Gastroesophageal sphincter (tissue), 3 donors: ENCODE measurements at regions not wholly inside any gene's neighbourhood (a gene's known extent, or its start where the extent isn't known, plus 50 kb on each side); places are given as distances from the start of the nearest gene placed in this dataset.

Experiments
- POLR2AphosphoS5 ChIP-seq: sonication (generic); formaldehyde crosslinking; IDR thresholded peaks from one replicate; pipeline ENCODE4 v1.6.1; 2017; ENCODE audit warnings: antibody characterized with exemption
- TF ChIP-seq, protein P1 (sequence below), 4 experiments: fragments of 200-600 bp in 2 of 4; fragments of 450-650 bp in 2 of 4; sonication (generic) in 1 of 4; IDR thresholded peaks; one replicate each; pipeline ENCODE4 v1.5.1; 2017 to 2019; ENCODE audit warnings: antibody characterized with exemption in 4 of 4, mild to moderate bottlenecking in 2 of 4, moderate library complexity in 2 of 4

DNA sequence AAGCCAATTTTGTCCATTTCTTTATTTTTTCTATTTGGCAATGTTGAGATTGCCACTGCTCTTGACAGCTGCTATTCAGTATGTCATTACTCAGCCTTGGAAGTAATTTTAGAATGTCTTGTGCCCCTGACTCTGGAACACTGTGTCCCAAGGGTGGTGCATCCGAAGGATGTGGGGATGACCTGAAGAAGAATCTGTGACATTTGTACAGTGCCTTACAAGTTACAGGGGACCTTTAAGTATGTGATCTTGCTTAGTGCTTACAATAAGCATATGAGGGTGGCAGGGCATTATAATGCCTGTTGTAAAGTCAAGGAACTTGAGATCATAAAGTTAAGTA, 239.5 kb downstream of the REEP3 start:
- TF ChIP-seq, protein P1, sequence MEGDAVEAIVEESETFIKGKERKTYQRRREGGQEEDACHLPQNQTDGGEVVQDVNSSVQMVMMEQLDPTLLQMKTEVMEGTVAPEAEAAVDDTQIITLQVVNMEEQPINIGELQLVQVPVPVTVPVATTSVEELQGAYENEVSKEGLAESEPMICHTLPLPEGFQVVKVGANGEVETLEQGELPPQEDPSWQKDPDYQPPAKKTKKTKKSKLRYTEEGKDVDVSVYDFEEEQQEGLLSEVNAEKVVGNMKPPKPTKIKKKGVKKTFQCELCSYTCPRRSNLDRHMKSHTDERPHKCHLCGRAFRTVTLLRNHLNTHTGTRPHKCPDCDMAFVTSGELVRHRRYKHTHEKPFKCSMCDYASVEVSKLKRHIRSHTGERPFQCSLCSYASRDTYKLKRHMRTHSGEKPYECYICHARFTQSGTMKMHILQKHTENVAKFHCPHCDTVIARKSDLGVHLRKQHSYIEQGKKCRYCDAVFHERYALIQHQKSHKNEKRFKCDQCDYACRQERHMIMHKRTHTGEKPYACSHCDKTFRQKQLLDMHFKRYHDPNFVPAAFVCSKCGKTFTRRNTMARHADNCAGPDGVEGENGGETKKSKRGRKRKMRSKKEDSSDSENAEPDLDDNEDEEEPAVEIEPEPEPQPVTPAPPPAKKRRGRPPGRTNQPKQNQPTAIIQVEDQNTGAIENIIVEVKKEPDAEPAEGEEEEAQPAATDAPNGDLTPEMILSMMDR (IDR thresholded peaks at IDR 0.05): no peak
- no peak for TF ChIP-seq POLR2AphosphoS5
